ENCODE measurements at regions not wholly inside any gene's neighbourhood (a gene's known extent, or its start where the extent isn't known, plus 50 kb on each side); places are given as distances from the start of the nearest gene placed in this dataset.

GRCh38 chr14:101098641-101099040 is 195.1 kb upstream of the RTL1 start:
- H3K27me3 ChIP-seq (ENCODE audit: control insufficient read depth, insufficient read depth) = no peaks in the 10 kb centered on the region

GRCh38 chr14:101101456-101102056 is 198.0 kb upstream of the RTL1 start:
- 98% methylated on average over 5 of the region's 5 CpGs for WGBS
- no peaks in the 10 kb centered on the region for H3K9me3 ChIP-seq (ENCODE audit: control insufficient read depth, low read length)
- ATAC-seq = no peak
- DNase-seq = no peak
- no peak overlapping the region for H3K27ac ChIP-seq (ENCODE audit: low read length)
- no peaks in the 10 kb centered on the region for H3K27me3 ChIP-seq (ENCODE audit: control insufficient read depth, insufficient read depth)
- H3K4me3 ChIP-seq (ENCODE audit: low read length) = no peak overlapping the region
- intact Hi-C loops (cut with DNase I) = no loop called here
- H3K4me1 ChIP-seq (ENCODE audit: control insufficient read depth, insufficient read depth, low read length) = no peaks in the 10 kb centered on the region

More at GRCh38 chr14:101098641-101099040, 195.1 kb upstream of the RTL1 start:
- no peak overlapping the region for H3K4me3 ChIP-seq (ENCODE audit: low read length)
- 13% methylated on average over 2 of the region's 2 CpGs for WGBS
- no peak for ATAC-seq
- no peaks in the 10 kb centered on the region for H3K4me1 ChIP-seq (ENCODE audit: control insufficient read depth, insufficient read depth, low read length)
- DNase-seq = no peak
- intact Hi-C loops (cut with DNase I) = no loop called here
- H3K27ac ChIP-seq (ENCODE audit: low read length) = no peak overlapping the region
- H3K9me3 ChIP-seq (ENCODE audit: control insufficient read depth, low read length) = no peaks in the 10 kb centered on the region

DNA sequence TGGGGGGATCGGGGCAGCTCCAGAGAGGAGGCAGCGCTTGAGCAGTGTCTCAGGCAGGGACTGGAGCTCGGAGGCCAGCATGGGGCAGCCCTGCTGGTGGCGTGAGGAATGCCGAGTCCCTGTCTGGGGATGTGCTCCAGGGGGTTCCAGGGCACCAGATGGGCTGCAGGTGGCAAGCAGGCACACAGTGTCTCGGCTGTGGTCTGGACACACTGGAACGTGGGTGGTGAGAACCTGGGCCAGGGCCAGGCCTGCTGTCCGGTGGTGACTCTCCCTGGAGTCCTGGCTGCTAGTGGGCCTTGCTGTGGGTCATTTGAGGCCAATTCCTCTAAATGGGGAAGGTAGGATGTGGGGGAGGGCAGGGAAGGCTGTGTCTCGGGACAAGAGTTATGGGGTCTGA is 199.4 kb upstream of the RTL1 start:
- ATAC-seq (no peak), DNase-seq (no peak)
- Histone ChIP-seq H3K4me3 (ENCODE audit: low read length) (no peak overlapping the region), H3K4me1 (ENCODE audit: control insufficient read depth, insufficient read depth, low read length) (no peaks in the 10 kb centered on the region), H3K9me3 (ENCODE audit: control insufficient read depth, low read length) (no peaks in the 10 kb centered on the region), H3K27me3 (ENCODE audit: control insufficient read depth, insufficient read depth) (no peaks in the 10 kb centered on the region), H3K27ac (ENCODE audit: low read length) (no peak overlapping the region)
- 80% methylated on average over 9 of the region's 9 CpGs for WGBS
- intact Hi-C loops (cut with DNase I) = no loop called here

DNA sequence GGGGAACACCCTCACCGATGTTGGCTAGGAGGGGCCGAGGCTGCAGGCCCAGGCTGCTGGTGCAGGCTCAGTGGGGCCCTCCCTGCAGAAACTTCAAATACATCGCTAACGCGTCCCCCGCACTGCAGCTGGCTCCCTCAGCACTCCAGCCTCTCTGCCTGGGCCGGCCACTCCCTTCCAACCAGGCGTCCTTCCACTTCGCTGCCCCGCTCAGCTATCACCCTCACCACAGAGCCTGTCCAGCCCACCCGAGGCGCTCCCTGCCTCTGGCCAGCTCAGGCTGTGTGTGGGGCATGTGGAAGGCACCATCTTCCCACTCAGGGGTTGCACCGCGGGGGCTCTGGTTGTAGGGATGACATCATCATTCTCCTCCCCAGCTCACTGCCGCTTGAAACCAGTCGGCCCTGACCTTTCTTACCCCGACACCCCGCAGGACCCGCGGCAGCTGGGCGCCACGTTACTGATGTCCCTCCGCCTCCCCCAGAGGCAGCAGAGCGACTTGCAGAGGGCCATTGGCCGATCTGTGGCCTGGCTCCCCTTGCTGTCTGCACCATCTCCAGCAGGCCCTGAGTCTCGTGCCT is 199.9 kb upstream of the RTL1 start:
- intact Hi-C loops (cut with DNase I) = no loop called here
- Histone ChIP-seq H3K4me3 (ENCODE audit: low read length) (no peak overlapping the region), H3K9me3 (ENCODE audit: control insufficient read depth, low read length) (no peaks in the 10 kb centered on the region), H3K27me3 (ENCODE audit: control insufficient read depth, insufficient read depth) (no peaks in the 10 kb centered on the region), H3K4me1 (ENCODE audit: control insufficient read depth, insufficient read depth, low read length) (no peaks in the 10 kb centered on the region), H3K27ac (ENCODE audit: low read length) (no peak overlapping the region)
- 70% methylated on average over 26 of the region's 26 CpGs for WGBS
- DNase-seq (no peak), ATAC-seq (peak in 1 of 2 donors; percentile 16)

DNA sequence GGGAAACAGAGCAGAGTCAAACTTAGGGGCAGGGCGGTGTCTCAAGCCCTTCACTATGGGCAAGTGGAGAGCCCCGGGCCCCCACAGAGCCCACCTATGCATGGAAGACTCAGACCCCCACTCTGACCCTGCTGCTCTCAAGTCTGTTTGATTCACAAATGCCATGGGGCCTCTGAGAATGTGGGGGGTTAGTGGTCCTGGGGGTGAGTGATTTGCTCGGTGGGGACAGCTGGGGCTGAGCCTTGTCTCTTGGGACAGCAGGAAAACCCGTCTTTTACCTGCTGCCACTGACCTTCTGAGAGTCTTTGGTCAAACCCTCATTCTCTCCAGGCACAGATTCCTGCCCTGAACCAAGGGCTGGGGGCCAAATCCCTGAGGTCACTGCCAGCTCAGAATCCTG is 201.0 kb upstream of the RTL1 start:
- Histone ChIP-seq H3K4me1 (ENCODE audit: control insufficient read depth, insufficient read depth, low read length) (no peaks in the 10 kb centered on the region), H3K27me3 (ENCODE audit: control insufficient read depth, insufficient read depth) (no peaks in the 10 kb centered on the region), H3K9me3 (ENCODE audit: control insufficient read depth, low read length) (no peaks in the 10 kb centered on the region), H3K4me3 (ENCODE audit: low read length) (no peak overlapping the region), H3K27ac (ENCODE audit: low read length) (no peak overlapping the region)
- WGBS = 91% methylated on average over 4 of the region's 4 CpGs
- intact Hi-C loops (cut with DNase I) = no loop called here
- no peak for DNase-seq
- ATAC-seq = no peak

DNA sequence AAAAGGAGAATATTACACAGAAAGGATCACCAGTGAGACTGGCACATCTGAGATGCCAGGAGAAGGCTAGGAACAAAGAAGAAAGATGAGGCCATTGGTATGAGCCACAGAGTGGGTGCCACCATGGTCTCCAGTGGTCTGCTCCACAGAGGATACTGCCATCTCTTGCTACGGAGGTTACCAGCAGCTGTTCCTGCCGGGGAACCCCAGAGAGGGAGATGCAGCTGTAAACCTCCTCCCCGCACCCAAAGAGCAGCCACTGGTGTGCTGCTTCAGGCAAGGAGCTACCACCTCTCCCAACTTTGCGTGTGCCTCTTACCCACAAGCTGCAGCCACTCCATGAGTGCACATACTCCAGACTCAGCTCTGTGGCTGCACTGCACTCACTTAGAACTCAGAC is 201.5 kb upstream of the RTL1 start:
- Histone ChIP-seq H3K27ac (ENCODE audit: low read length) (no peak overlapping the region), H3K4me3 (ENCODE audit: low read length) (no peak overlapping the region), H3K9me3 (ENCODE audit: control insufficient read depth, low read length) (no peaks in the 10 kb centered on the region), H3K4me1 (ENCODE audit: control insufficient read depth, insufficient read depth, low read length) (no peaks in the 10 kb centered on the region), H3K27me3 (ENCODE audit: control insufficient read depth, insufficient read depth) (no peaks in the 10 kb centered on the region)
- DNase-seq (no peak), ATAC-seq (no peak)
- WGBS = 76% methylated on average over 4 of the region's 4 CpGs
- intact Hi-C loops (cut with DNase I) = no loop called here

- Histone ChIP-seq H3K4me1 (ENCODE audit: control insufficient read depth, insufficient read depth, low read length) (no peaks in the 10 kb centered on the region), H3K27me3 (ENCODE audit: control insufficient read depth, insufficient read depth) (no peaks in the 10 kb centered on the region), H3K4me3 (ENCODE audit: low read length) (no peak overlapping the region), H3K9me3 (ENCODE audit: control insufficient read depth, low read length) (no peaks in the 10 kb centered on the region), H3K27ac (ENCODE audit: low read length) (no peak overlapping the region)
- intact Hi-C loops (cut with DNase I) = no loop called here
- no peak for DNase-seq
- ATAC-seq = no peak
- 92% methylated on average over 16 of the region's 16 CpGs for WGBS
Measured at GRCh38 chr14:101108579-101109346, 205.2 kb upstream of the RTL1 start.

DNA sequence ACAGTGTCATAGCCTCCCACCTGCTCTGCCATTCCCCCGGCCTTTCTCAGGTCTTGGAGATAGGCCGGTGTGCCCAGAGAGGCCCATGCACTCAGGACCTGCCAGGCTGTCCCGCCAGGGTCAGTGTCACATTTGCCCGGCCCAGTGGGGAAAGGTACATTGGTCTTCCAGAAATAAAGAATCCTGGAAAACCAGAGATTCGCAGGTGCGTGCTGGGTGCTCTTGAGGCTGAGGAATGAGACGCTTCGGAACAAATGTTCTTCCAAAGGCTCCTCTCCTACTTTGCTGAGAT is 205.8 kb upstream of the RTL1 start:
- DNase-seq = no peak
- intact Hi-C loops (cut with DNase I) = no loop called here

DNA sequence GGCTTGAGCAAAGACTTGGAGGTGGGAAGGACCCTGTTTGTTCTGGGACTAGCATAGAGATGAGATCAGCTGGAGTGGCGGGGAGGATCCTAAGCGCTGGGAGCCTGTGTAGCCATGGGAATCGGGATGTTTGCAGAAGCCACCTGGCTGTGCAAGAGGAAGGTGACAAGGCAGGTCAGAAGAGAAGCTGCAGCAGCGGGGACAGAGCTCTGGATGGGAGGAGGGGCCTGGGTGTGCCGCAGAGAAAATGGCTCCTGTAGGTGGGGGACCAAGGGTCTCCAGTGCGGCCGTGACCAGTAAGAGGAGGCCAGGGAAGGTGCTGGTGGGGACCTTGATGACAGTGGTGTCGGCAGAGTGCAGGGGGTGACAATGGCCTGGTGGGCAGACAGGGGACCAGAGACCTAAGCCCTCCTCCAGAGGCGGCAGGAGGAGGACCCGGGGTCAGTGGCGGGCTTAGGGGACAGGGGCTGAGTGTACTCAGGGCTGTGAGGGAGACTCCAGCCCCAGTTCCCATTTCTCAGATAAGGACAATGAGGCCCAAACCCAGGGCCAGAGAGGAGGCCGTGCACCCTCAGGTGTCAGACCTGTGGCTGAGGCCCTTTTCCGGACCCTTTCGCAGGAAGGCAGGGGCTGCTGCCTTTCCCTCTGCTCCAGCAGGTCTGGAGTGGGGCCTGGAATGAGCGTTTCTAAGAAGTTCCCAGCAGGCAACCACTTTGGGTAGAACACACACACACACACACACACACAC is 206.6 kb upstream of the RTL1 start:
- ATAC-seq = no peak
- WGBS = 91% methylated on average over 15 of the region's 15 CpGs
- intact Hi-C loops (cut with DNase I) = no loop called here
- H3K27ac ChIP-seq (ENCODE audit: low read length) = no peak overlapping the region
- H3K4me3 ChIP-seq (ENCODE audit: low read length) = no peak overlapping the region
- no peak for DNase-seq
- H3K27me3 ChIP-seq (ENCODE audit: control insufficient read depth, insufficient read depth) = no peaks in the 10 kb centered on the region
- H3K4me1 ChIP-seq (ENCODE audit: control insufficient read depth, insufficient read depth, low read length) = no peaks in the 10 kb centered on the region
- H3K9me3 ChIP-seq (ENCODE audit: control insufficient read depth, low read length) = no peaks in the 10 kb centered on the region

More for the DNA sequence above, 205.8 kb upstream of the RTL1 start:
- Histone ChIP-seq H3K27ac (ENCODE audit: low read length) (no peak overlapping the region), H3K27me3 (ENCODE audit: control insufficient read depth, insufficient read depth) (no peaks in the 10 kb centered on the region), H3K4me1 (ENCODE audit: control insufficient read depth, insufficient read depth, low read length) (no peaks in the 10 kb centered on the region), H3K9me3 (ENCODE audit: control insufficient read depth, low read length) (no peaks in the 10 kb centered on the region), H3K4me3 (ENCODE audit: low read length) (no peak overlapping the region)
- no peak for ATAC-seq
- 91% methylated on average over 8 of the region's 8 CpGs for WGBS

- H3K4me1 ChIP-seq (ENCODE audit: control insufficient read depth, insufficient read depth, low read length) = no peaks in the 10 kb centered on the region
- 81% methylated on average over 22 of the region's 22 CpGs for WGBS
- no peak for DNase-seq
Measured at GRCh38 chr14:101110729-101111619, 207.5 kb upstream of the RTL1 start.

More at GRCh38 chr14:101110729-101111619, 207.5 kb upstream of the RTL1 start:
- intact Hi-C loops (cut with DNase I) = no loop called here
- ATAC-seq = no peak
- Histone ChIP-seq H3K27me3 (ENCODE audit: control insufficient read depth, insufficient read depth) (no peaks in the 10 kb centered on the region), H3K4me3 (ENCODE audit: low read length) (no peak overlapping the region), H3K9me3 (ENCODE audit: control insufficient read depth, low read length) (no peaks in the 10 kb centered on the region), H3K27ac (ENCODE audit: low read length) (no peak overlapping the region)
